ENCODE measurements at regions not wholly inside any gene's neighbourhood (a gene's known extent, or its start where the extent isn't known, plus 50 kb on each side); places are given as distances from the start of the nearest gene placed in this dataset.

- TF ChIP-seq CTCF (IDR thresholded peaks at IDR 0.05) (peak in 2 of 3 experiments; percentile 33 to 37), POLR2A (IDR thresholded peaks at IDR 0.05) (no peak)
Observed at GRCh38 chr2:75787532-75788132, 76.9 kb upstream of the GCFC2 start.
